Breast epithelium (tissue), 3 donors: ENCODE measurements at regions not wholly inside any gene's neighbourhood (a gene's known extent, or its start where the extent isn't known, plus 50 kb on each side); places are given as distances from the start of the nearest gene placed in this dataset.

Source experiments
- POLR2A ChIP-seq: fragments of 450-650 bp; IDR thresholded peaks from one replicate; pipeline ENCODE4 v1.6.1; 2016; ENCODE audit warnings: antibody characterized with exemption, mild to moderate bottlenecking, moderate library complexity
- TF ChIP-seq, protein P1 (sequence below), 3 donors: fragments of 450-650 bp; IDR thresholded peaks; one replicate each; pipeline ENCODE4 v1.5.1; 2016 to 2017; ENCODE audit warnings: antibody characterized with exemption in 3 of 3, mild to moderate bottlenecking in 3 of 3, moderate library complexity in 3 of 3

DNA sequence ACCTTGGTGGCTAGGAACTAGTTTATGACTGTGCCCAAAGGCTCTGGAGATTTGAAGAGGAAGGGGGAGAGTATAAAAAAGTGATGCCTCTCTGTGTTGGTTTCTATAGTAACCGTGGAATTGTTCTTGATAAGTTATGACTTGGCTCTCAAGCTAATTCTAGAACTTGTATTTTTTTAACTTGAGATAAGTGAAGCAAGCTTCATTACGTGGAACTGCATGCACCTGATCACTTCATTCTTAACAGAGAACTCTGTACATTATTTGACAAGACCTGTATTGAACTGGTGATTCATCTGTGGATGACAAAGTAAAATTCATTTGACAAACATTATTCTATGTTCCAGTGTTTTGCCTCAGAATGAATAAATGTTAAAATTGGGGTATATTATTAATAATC, 1452.2 kb downstream of the REEP3 start:
- TF ChIP-seq, protein P1, sequence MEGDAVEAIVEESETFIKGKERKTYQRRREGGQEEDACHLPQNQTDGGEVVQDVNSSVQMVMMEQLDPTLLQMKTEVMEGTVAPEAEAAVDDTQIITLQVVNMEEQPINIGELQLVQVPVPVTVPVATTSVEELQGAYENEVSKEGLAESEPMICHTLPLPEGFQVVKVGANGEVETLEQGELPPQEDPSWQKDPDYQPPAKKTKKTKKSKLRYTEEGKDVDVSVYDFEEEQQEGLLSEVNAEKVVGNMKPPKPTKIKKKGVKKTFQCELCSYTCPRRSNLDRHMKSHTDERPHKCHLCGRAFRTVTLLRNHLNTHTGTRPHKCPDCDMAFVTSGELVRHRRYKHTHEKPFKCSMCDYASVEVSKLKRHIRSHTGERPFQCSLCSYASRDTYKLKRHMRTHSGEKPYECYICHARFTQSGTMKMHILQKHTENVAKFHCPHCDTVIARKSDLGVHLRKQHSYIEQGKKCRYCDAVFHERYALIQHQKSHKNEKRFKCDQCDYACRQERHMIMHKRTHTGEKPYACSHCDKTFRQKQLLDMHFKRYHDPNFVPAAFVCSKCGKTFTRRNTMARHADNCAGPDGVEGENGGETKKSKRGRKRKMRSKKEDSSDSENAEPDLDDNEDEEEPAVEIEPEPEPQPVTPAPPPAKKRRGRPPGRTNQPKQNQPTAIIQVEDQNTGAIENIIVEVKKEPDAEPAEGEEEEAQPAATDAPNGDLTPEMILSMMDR (IDR thresholded peaks at IDR 0.05): no peak
- TF ChIP-seq POLR2A: no peak
